B cell (primary cell): ENCODE measurements at regions not wholly inside any gene's neighbourhood (a gene's known extent, or its start where the extent isn't known, plus 50 kb on each side); places are given as distances from the start of the nearest gene placed in this dataset.

ENCODE experiments used
- ATAC-seq: fragments of 200-7000 bp; cut with Tn5 transposase; one replicate; pipeline ENCODE4 v1.10.0; 2021; ENCODE audit warnings: low read depth, mild to moderate bottlenecking, moderate number of reproducible peaks, moderate library complexity
- CTCF ChIA-PET: fragments of 350-600 bp; sonication (Branson Sonifier 250); formaldehyde crosslinking; loops from one replicate; lab custom pipeline; 2021; ENCODE audit warnings: antibody characterized with exemption, inconsistent platforms; lab: Charles Lee
- POLR2A ChIA-PET: fragments of 350-600 bp; sonication (Branson Sonifier 250); formaldehyde crosslinking; loops from one replicate; lab custom pipeline; 2021; ENCODE audit warnings: antibody characterized with exemption; lab: Charles Lee
- DNase-seq: peaks from one replicate; pipeline ENCODE4 v3.0.0; 2013
- H2AFZ ChIP-seq: 2 replicates; pipeline ENCODE4 v1.6.1; 2012; ENCODE audit warnings: mild to moderate bottlenecking, low read depth, low read length; ENCODE audit not compliant: insufficient read depth, poor library complexity, severe bottlenecking
- H3K27ac ChIP-seq, 2 donors: 1 replicate in 1 of 2; 2 replicates in 1 of 2; pipeline ENCODE4 v1.5.1; 2012 to 2013; ENCODE audit warnings: low read length in 2 of 2, mild to moderate bottlenecking in 2 of 2, moderate library complexity in 1 of 2
- H3K27me3 ChIP-seq, 4 experiments: fragments of 200-600 bp in 1 of 4; sonication (generic) in 1 of 4; replicated peaks in 1 of 4; 1 replicate in 2 of 4; 2 replicates in 2 of 4; pipeline versions ENCODE4 v1.6.1 to v1.7.0; 2013 to 2016; ENCODE audit warnings: low read length in 3 of 4, mild to moderate bottlenecking in 2 of 4, mixed read lengths in 1 of 4, moderate library complexity in 1 of 4; ENCODE audit not compliant: insufficient read depth in 4 of 4, control insufficient read depth in 3 of 4; ENCODE audit errors: control extremely low read depth in 1 of 4
- H3K36me3 ChIP-seq, 2 experiments: replicated peaks in 1 of 2; 1 replicate in 1 of 2; 2 replicates in 1 of 2; pipeline versions ENCODE4 v1.6.1 to v1.7.1; 2013; ENCODE audit warnings: low read length in 1 of 2; ENCODE audit not compliant: insufficient read depth in 2 of 2, control insufficient read depth in 1 of 2; ENCODE audit errors: control extremely low read depth in 1 of 2, extremely low read depth in 1 of 2
- H3K4me1 ChIP-seq, 2 donors: fragments of 200-600 bp in 1 of 2; sonication (generic) in 1 of 2; 1 replicate in 1 of 2; 2 replicates in 1 of 2; pipeline versions ENCODE4 v1.5.1 to v1.6.1; 2013 to 2017; ENCODE audit warnings: low read length in 2 of 2; ENCODE audit not compliant: control insufficient read depth in 2 of 2, insufficient read depth in 2 of 2
- H3K4me2 ChIP-seq: replicated peaks from 2 replicates; pipeline ENCODE3; 2012; ENCODE audit warnings: mild to moderate bottlenecking, low read depth, low read length; ENCODE audit not compliant: poor library complexity, severe bottlenecking
- H3K4me3 ChIP-seq, 5 experiments: fragments of 200-600 bp in 1 of 5; sonication (generic) in 1 of 5; 1 replicate in 3 of 5; 2 replicates in 2 of 5; pipeline versions ENCODE4 v1.5.1 to v1.7.0; 2011 to 2016; ENCODE audit warnings: low read length in 4 of 5, mild to moderate bottlenecking in 4 of 5, low read depth in 2 of 5, control low read depth in 1 of 5, moderate library complexity in 1 of 5; ENCODE audit not compliant: insufficient read depth in 1 of 5; ENCODE audit errors: control extremely low read depth in 1 of 5, extremely low read depth in 1 of 5
- H3K79me2 ChIP-seq: fragments of 200-600 bp; sonication (generic); one replicate; pipeline ENCODE4 v1.6.0; 2016; ENCODE audit warnings: low read length; ENCODE audit not compliant: control insufficient read depth, insufficient read depth
- H3K9ac ChIP-seq: fragments of 200-600 bp; sonication (generic); 2 replicates; pipeline ENCODE4 v1.6.1; 2017; ENCODE audit warnings: mild to moderate bottlenecking, low read length, moderate library complexity
- H3K9me3 ChIP-seq, 3 donors: one replicate each; pipeline versions ENCODE4 v1.6.1 to v1.7.1; 2013; ENCODE audit warnings: low read length in 2 of 3; ENCODE audit not compliant: control insufficient read depth in 2 of 3, insufficient read depth in 1 of 3; ENCODE audit errors: control extremely low read depth in 1 of 3
- H4K20me1 ChIP-seq: 2 replicates; pipeline ENCODE4 v1.6.0; 2012; ENCODE audit warnings: mild to moderate bottlenecking, low read length; ENCODE audit not compliant: insufficient read depth, control insufficient read depth, poor library complexity, severe bottlenecking
- H3K27ac Mint-ChIP-seq: one replicate; pipeline ENCODE4 v1.8.0; 2021; ENCODE audit warnings: mixed read lengths
- H3K27me3 Mint-ChIP-seq: one replicate; pipeline ENCODE4 v1.8.0; 2021; ENCODE audit warnings: mixed read lengths
- H3K4me1 Mint-ChIP-seq: one replicate; pipeline ENCODE4 v1.8.0; 2021; ENCODE audit warnings: mixed read lengths
- H3K4me3 Mint-ChIP-seq: one replicate; pipeline ENCODE4 v1.8.0; 2021; ENCODE audit warnings: mixed read lengths
- H3K9me3 Mint-ChIP-seq: one replicate; pipeline ENCODE4 v1.8.0; 2022; ENCODE audit warnings: mixed read lengths; ENCODE audit not compliant: insufficient read depth
- EZH2 ChIP-seq: IDR thresholded peaks from 2 replicates; pipeline ENCODE4 v1.6.1; 2012; ENCODE audit warnings: borderline replicate concordance, low read depth, mild to moderate bottlenecking, moderate library complexity, low read length; ENCODE audit not compliant: insufficient read depth, poor library complexity, severe bottlenecking
- WGBS: methylation state at CpG from one replicate; pipeline ENCODE4 v1.1.5; 2013; ENCODE audit warnings: missing lambda C conversion rate; ENCODE audit not compliant: insufficient coverage; 5-methylcytosine and 5-hydroxymethylcytosine counted together
- intact Hi-C: fragments of 100-400 bp; cut with micrococcal nuclease; formaldehyde crosslinking; loops from one replicate; pipeline ENCODE4 v1.10.0; 2022
- TF ChIP-seq, protein P1 (sequence below): fragments of 200-600 bp; IDR thresholded peaks from one replicate; pipeline ENCODE4 v1.8.0; 2022; ENCODE audit warnings: antibody characterized with exemption, mild to moderate bottlenecking

DNA sequence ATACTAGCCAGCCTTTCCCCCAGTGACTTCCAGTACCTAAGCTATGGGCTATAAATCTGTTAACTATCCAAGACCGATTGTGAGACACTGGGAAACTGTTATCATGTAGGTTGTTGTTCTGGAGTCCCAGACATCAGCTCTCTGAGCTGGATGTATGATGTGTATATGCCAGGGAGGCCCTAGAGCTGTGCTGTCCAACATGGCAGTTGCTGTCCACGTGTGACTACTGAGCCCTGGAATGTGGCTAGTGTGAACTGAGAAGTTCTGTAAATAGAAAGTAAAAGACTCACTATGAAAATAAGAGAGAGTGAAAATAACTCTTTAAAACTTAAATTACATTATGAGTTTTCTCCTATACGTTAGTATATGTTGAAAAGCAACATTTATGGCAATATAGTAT lies 755.8 kb upstream of the FBXO33 start:
- Histone ChIP-seq H3K9me3 (no peaks in the 10 kb centered on the region), H2AFZ (no peak overlapping the region), H3K27me3 (no peaks in the 10 kb centered on the region), H3K9ac (no peak overlapping the region), H3K4me3 (no peak overlapping the region), H3K36me3 (no peaks in the 10 kb centered on the region), H3K4me2 (no peak overlapping the region), H4K20me1 (no peaks in the 10 kb centered on the region), H3K27ac (no peak overlapping the region), H3K79me2 (no peaks in the 10 kb centered on the region), H3K4me1 (no peaks in the 10 kb centered on the region)
- CTCF ChIA-PET: no interaction called here
- Mint-ChIP-seq H3K4me3 (no peak overlapping the region), H3K27me3 (no peaks in the 10 kb centered on the region), H3K4me1 (no peaks in the 10 kb centered on the region), H3K9me3 (no peaks in the 10 kb centered on the region), H3K27ac (no peak overlapping the region)
- ATAC-seq (no peak), DNase-seq (no peak)
- POLR2A ChIA-PET: no interaction called here
- intact Hi-C loops: no loop called here
- TF ChIP-seq, protein P1, sequence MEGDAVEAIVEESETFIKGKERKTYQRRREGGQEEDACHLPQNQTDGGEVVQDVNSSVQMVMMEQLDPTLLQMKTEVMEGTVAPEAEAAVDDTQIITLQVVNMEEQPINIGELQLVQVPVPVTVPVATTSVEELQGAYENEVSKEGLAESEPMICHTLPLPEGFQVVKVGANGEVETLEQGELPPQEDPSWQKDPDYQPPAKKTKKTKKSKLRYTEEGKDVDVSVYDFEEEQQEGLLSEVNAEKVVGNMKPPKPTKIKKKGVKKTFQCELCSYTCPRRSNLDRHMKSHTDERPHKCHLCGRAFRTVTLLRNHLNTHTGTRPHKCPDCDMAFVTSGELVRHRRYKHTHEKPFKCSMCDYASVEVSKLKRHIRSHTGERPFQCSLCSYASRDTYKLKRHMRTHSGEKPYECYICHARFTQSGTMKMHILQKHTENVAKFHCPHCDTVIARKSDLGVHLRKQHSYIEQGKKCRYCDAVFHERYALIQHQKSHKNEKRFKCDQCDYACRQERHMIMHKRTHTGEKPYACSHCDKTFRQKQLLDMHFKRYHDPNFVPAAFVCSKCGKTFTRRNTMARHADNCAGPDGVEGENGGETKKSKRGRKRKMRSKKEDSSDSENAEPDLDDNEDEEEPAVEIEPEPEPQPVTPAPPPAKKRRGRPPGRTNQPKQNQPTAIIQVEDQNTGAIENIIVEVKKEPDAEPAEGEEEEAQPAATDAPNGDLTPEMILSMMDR: no peak
- TF ChIP-seq EZH2: no peak
- WGBS: 100% methylated on average over 1 of the region's 3 CpGs

DNA sequence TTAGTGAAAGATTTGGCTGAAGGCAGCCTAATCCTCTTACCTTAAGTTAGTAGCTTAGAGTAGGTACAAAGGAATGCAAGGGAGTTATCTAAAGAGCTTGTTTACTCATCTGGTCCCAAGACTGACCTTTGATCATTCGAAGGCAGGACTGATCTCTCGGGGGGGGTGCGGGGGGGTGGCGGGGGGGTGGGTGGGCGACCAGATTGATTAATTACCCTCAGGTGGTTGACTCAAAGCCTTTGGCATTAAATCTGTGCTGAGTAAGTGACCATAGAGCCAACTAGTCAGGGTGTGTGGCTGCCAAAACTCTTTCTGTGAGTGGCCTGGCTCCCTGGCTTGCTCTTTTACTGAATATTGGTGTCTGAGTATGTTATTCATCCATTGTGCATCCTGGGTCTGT lies 731.9 kb upstream of the FBXO33 start:
- ChIA-PET POLR2A (no interaction called here), CTCF (no interaction called here)
- H4K20me1 ChIP-seq: no peaks in the 10 kb centered on the region
- ATAC-seq (no peak), DNase-seq (no peak)
- WGBS: no CpG with 5 or more reads among the region's 5 CpGs
- Mint-ChIP-seq H3K4me3 (no peak overlapping the region), H3K4me1 (no peaks in the 10 kb centered on the region), H3K27me3 (no peaks in the 10 kb centered on the region), H3K27ac (no peak overlapping the region), H3K9me3 (peaks cover 17% of the 10 kb centered on the region)
- no peak overlapping the region for H3K27ac ChIP-seq
- no peaks in the 10 kb centered on the region for H3K4me1 ChIP-seq
- H3K9me3 ChIP-seq: peaks cover 0 to 12% (median 9%) of the 10 kb centered on the region in 3 donors
- intact Hi-C loops: no loop called here
- TF ChIP-seq, protein P1: no peak
- no peak for TF ChIP-seq EZH2
- H3K27me3 ChIP-seq: no peaks in the 10 kb centered on the region
- H3K4me2 ChIP-seq: no peak overlapping the region
- H2AFZ ChIP-seq: no peak overlapping the region
- H3K79me2 ChIP-seq: no peaks in the 10 kb centered on the region
- no peak overlapping the region for H3K4me3 ChIP-seq
- H3K9ac ChIP-seq: no peak overlapping the region
- no peaks in the 10 kb centered on the region for H3K36me3 ChIP-seq
